NCI-H2171 treated with DMSO at 0.1 percent for 48 hours (cell line): ENCODE measurements at regions not wholly inside any gene's neighbourhood (a gene's known extent, or its start where the extent isn't known, plus 50 kb on each side); places are given as distances from the start of the nearest gene placed in this dataset.
A peak's percentile ranks its signal among the peaks of the same experiment; 100 is the strongest.

Experiments
- DNase-seq: peaks from one replicate; lab custom pipeline; 2025; lab: John Stamatoyannopoulos, UW

- no peak for DNase-seq
Observed at GRCh38 chr1:229971141-229971540, 95.9 kb upstream of the GALNT2 start.

- DNase-seq = no peak
Observed at GRCh38 chr1:229972600-229973296, 94.3 kb upstream of the GALNT2 start.

- no peak for DNase-seq
Observed at GRCh38 chr1:229973297-229973612, 93.8 kb upstream of the GALNT2 start.

DNA sequence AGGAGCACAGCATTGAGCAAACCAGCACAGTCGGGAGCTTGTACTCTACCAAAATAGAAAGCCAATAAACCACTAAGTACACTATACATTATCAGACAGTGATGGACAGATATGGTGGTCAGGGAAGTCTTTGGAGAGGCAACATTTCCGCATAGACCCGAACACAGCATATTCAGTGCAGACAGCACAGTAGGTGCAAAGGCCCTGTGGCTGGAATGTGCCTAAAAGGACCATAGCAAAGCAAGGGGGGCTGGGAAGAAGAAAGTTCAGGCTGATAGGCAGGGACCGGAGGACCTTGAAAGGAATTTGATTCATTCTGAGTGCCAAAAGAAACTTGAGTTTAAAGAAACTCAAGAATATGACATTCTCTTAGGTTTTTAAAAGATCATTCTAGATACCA lies 92.0 kb upstream of the GALNT2 start:
- DNase-seq = no peak

DNA sequence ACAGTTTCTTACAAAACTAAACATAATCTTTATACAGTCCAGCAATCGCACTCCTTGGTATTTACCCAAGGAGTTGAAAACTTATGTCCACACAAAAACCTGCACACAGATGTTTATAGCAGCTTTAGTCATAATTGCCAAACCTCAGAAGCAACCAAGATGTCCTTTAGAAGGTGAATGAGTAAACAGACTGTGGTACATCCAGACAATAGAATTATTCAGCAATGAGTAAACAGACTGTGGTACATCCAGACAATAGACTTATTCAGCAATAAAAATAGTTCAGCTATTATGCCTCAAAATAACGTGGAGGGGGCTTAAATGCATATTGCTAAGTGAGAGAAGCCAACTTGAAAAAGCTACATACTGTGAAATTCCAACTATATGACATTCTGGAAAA lies 87.0 kb upstream of the GALNT2 start:
- no peak for DNase-seq

DNA sequence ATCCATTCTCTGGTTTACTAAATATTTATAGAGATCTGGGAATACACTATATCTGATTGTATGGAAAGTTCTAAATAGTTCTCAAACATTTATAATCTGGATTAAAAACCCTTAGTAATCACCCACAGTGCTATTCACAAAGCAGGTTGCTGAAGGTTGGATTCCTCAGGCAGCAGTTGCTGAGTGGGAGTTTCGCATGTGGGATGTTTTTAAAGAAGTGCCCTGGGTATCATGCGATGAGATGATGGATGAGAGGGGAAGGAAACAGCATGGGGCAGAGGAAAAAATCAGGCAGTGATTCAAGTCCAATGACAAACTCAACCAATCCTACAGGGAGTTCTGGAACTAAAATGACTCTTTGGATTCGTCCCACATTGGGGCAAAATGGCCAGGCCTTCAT lies 85.3 kb upstream of the GALNT2 start:
- no peak for DNase-seq

DNA sequence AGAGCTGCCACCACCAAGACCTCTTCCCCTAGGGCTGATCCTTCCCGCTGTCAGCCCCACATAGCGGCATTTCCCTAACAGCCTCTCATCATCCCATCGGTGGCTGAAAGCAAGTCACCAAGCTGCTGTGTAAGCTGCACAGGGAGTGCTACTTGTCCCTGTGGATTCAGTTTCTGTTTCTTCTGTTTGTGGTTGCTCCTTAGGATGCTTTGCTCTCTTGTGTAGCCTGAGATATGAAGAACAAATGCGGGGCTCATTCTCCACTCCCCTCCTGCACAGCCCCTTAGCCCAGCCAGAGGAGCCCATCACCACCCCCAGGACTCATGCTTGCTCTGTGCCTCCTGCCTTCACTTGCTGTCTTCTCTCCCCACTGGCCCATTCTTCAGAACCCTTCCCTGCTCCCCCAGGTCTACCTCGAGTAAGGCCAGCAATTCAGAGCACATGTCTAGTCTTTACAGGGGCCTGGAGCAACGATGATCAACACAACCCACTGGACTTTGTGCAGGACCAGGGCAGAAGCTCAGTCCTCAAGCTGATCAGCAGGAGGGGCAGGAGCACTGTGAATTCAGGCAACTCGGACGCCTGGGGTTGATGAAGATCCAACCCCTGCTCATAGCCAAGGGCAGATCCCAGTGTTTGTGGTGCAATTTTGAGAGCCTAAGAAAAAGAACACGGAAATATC lies 82.6 kb upstream of the GALNT2 start:
- no peak for DNase-seq

- no peak for DNase-seq
Observed at GRCh38 chr1:229984992-229985612, 81.9 kb upstream of the GALNT2 start.

DNA sequence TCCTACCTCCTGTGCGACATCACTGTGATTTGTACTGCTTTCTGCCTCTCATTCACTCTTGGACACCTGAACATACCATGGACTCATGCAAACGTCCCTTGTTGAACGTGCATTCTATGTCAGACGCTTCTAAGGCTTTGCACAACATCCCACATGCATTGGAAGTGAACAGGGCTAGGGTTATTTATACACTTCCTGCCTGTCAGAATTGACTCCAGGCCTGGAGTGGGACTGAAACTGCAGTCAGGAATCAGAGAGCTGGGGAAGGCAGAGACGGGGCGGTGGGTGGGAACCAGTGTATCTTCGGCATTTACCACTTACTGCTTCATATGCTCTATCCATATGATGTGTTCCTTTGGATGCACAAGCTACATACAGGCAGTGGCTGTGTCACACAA lies 81.4 kb upstream of the GALNT2 start:
- no peak for DNase-seq

GRCh38 chr1:229986737-229987337 lies 80.2 kb upstream of the GALNT2 start:
- peak; percentile 12 for DNase-seq

GRCh38 chr1:229987953-229988352 lies 79.1 kb upstream of the GALNT2 start:
- no peak for DNase-seq

- no peak for DNase-seq
Observed at GRCh38 chr1:229988534-229988933, 78.5 kb upstream of the GALNT2 start.

GRCh38 chr1:229989591-229990248 lies 77.3 kb upstream of the GALNT2 start:
- DNase-seq = no peak

DNA sequence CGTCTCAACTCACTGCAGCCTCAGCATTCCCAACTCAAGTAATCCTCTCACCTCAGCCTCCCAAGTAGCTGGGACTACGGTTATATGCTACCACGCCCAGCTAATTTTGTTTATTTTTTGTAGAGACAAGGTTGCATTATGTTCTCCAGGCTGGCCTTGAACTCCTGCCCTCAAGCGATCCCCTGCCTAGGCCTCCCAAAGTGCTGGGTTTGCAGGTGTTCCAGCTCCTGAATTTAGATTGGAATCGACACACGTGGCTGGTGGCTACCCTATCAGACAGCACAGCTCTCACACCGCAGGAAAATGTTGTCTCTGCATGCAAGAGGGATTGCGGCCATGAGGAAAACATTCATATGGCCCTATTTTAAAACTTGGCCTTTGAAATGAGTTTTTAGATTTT lies 76.7 kb upstream of the GALNT2 start:
- DNase-seq = no peak

DNA sequence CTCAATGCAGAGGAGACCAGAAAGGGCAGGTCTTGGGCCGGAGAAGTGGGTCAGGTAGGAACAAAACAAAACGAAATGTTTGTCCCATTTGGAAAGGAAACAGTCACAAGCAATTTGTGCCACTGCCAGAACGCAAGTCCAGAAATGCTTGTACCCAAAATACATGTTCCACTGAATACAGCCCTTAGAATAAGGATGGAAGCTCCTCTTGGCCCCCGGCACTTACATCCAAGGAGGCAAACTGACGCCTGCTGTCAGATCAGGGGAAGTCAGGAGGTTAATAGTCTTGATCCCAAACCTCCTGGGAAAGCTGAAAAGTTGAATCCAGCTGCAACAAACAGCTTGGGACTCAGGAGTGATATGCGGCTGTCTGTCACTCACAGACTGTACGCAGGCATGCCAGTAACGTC lies 75.9 kb upstream of the GALNT2 start:
- peak; percentile 44 for DNase-seq

DNA sequence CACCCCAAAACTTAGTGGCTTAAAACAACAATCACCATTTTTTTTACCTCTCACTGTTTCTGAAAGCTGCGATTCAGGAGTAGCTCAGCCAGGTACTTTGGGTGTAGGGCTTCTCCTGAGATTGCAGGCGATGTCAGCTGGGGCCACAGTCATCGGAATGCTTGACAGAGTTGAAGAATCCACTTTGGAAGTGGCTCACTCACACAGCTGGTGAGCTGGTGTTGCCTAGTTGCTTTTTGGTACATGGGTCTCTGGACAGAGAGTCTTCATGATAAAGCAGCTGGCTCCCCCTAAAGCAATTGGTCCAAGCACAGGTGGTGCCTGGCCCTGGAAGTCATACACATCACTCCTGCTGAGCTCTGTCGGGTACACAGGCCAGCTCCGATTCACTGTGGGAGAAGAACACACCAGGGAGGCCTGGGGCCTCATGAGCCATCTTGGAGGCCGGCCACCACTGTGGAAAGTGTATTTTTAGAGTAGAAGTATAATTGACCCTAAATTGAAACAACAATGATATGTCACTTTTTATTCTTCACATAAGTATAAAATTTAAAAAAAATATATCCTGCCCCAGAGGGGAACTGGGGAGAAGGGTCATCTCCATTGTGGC lies 75.2 kb upstream of the GALNT2 start:
- DNase-seq = no peak

DNA sequence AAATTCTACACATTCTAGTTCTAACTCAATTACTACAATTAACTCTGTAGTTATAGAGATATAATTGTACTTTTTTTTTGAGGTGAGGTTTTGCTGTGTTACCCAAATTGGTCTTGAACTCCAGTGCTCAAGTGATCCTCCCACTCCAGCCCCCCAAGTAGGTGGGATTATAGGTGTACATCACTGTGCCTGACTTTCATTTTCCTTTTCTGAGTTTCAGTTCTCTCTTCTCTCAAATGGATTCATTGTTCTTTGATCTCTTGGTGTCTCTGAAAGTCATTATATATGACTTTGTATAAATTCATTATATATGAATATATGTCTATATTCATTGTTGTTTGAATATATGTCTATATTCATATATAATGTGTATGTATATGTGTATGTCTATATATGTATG lies 74.0 kb upstream of the GALNT2 start:
- DNase-seq = no peak

DNA sequence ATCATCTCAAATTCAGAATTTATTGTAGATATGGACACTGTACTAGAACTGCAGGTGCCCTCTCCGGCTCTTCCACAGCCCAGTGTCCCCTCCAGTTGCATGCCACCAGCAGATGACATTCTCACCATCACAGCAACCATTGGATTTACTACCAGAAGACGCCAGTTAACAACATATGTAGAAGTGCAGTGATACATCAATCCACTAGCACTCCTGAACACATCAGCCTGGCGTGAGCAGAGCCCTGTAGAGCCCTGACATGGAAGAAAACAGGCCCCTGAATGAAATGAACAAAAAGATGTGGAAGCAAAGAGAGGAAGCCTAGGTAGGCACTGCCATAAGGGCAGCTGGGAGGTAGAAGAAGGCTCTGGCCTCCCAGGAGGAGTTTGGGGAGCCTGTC lies 73.1 kb upstream of the GALNT2 start:
- no peak for DNase-seq

DNA sequence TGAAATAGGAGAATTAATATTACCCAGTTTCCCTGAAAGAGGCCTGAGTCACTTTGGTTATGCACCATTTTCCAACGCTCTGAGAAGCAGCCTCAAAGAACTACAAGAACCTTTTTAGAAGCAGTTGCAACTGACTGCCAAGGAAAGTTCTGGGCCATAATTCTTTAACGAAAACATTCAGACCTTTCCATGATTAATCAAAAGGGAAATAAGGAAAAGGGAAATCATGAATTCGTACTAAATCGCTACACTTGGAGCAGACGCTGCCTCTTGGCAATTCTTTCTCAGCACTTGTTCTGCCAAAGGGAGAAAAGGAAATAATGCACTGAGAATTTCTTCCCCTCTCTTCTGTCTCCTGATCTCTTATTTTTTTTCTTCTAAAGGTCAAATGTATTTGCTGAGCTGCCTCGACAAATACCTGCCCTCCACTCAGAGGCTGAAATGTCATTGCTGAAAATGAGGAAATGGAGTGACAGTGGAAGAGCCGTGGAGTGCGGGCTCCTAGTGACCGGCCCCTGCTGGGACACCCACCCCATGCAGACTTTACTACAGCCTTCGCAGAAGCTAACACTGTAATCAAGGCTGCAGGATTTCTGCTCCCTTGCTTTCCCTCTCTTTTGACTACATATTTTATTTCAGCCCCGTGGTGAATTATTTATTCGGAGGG lies 67.9 kb upstream of the GALNT2 start:
- DNase-seq = no peak

GRCh38 chr1:230000493-230001184 lies 66.4 kb upstream of the GALNT2 start:
- no peak for DNase-seq

DNA sequence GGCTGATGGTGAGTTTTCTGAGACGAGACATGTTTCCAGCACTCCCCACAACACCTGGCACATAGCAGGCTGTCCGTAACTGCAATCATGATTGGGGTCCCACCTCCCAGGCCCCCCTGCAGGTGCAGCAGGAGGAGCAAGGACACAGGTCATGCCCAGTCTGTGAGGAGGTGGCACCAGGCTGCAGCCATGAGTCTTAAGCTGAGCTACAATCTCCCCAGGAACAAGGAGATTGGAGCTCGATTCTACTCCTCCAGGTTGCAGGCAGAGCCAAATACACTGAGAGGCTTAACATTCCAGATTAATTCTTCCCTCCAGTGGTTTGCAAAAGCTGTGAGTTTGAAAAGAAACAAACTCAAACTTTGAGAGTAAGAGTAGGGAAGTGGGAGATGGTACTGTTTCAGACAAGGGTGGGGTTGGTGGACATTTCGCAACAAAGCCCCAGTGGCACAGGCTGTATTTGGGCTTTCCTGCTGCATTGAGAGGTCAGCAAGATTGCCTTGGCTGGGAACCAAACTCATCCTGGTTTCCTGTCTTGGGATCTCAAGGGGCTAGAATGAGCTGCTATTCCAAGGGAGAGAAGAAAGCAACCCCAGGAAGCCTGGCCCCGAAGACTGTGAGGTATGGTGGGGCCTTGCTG lies 64.8 kb upstream of the GALNT2 start:
- DNase-seq = no peak
